Body of pancreas (tissue), 4 donors: ENCODE measurements at regions not wholly inside any gene's neighbourhood (a gene's known extent, or its start where the extent isn't known, plus 50 kb on each side); places are given as distances from the start of the nearest gene placed in this dataset.

Source experiments
- CTCF ChIP-seq, 7 experiments: fragments of 450-650 bp in 4 of 7; fragments of 200-600 bp in 3 of 7; sonication (generic) in 3 of 7; IDR thresholded peaks; one replicate each; pipeline ENCODE4 v1.5.1; 2016 to 2019; ENCODE audit warnings: antibody characterized with exemption in 7 of 7
- POLR2A ChIP-seq, 3 donors: fragments of 450-650 bp; IDR thresholded peaks; one replicate each; pipeline ENCODE4 v1.6.1; 2016; ENCODE audit warnings: antibody characterized with exemption in 3 of 3, mild to moderate bottlenecking in 2 of 3

- TF ChIP-seq CTCF (IDR thresholded peaks at IDR 0.05) (no peak), POLR2A (IDR thresholded peaks at IDR 0.05) (no peak)
Observed at GRCh38 chr18:44625386-44625785, 55.3 kb upstream of the SETBP1 start.
